ENCODE measurements at regions not wholly inside any gene's neighbourhood (a gene's known extent, or its start where the extent isn't known, plus 50 kb on each side); places are given as distances from the start of the nearest gene placed in this dataset.
"Not testable (repeated sequence)": the region's sequence is repeated elsewhere in the genome, so short reads cannot be mapped to it uniquely, and the experiment has no call there.

GRCh38 chr21:18723171-18723570, 319.6 kb upstream of the TMPRSS15 start:
- no peak for DNase-seq

- no peak for DNase-seq
Measured at GRCh38 chr21:18725653-18726052, 322.1 kb upstream of the TMPRSS15 start.

- DNase-seq, result no peak
Measured at GRCh38 chr21:18741954-18742353, 338.4 kb upstream of the TMPRSS15 start.

- DNase-seq, result no peak
Measured at GRCh38 chr21:18743531-18743930, 339.9 kb upstream of the TMPRSS15 start.

GRCh38 chr21:18744840-18745239, 341.3 kb upstream of the TMPRSS15 start:
- no peak for DNase-seq

GRCh38 chr21:18752894-18753293, 349.3 kb upstream of the TMPRSS15 start:
- not testable (repeated sequence) for DNase-seq

GRCh38 chr21:18756272-18756671, 352.7 kb upstream of the TMPRSS15 start:
- not testable (repeated sequence) for DNase-seq

- no peak for DNase-seq
Measured at GRCh38 chr21:18759267-18759666, 355.7 kb upstream of the TMPRSS15 start.

- no peak for DNase-seq
Measured at GRCh38 chr21:18759751-18760161, 356.2 kb upstream of the TMPRSS15 start.

- DNase-seq, result no peak
Measured at GRCh38 chr21:18760247-18760646, 356.7 kb upstream of the TMPRSS15 start.

GRCh38 chr21:18764720-18765119, 361.1 kb upstream of the TMPRSS15 start:
- DNase-seq, result no peak

- no peak for DNase-seq
Measured at GRCh38 chr21:18769599-18769998, 366.0 kb upstream of the TMPRSS15 start.

GRCh38 chr21:18771845-18772380, 368.3 kb upstream of the TMPRSS15 start:
- no peak for DNase-seq

GRCh38 chr21:18772404-18772803, 368.8 kb upstream of the TMPRSS15 start:
- DNase-seq, result no peak

GRCh38 chr21:18772897-18773296, 369.3 kb upstream of the TMPRSS15 start:
- DNase-seq, result no peak

GRCh38 chr21:18776936-18777335, 373.4 kb upstream of the TMPRSS15 start:
- no peak for DNase-seq

- no peak for DNase-seq
Measured at GRCh38 chr21:18782721-18783120, 379.1 kb upstream of the TMPRSS15 start.

- no peak for DNase-seq
Measured at GRCh38 chr21:18801468-18801867, 397.9 kb upstream of the TMPRSS15 start.

GRCh38 chr21:18803624-18804023, 400.0 kb upstream of the TMPRSS15 start:
- DNase-seq, result no peak

GRCh38 chr21:18810136-18810535, 406.6 kb upstream of the TMPRSS15 start:
- no peak for DNase-seq

GRCh38 chr21:18812308-18812707, 408.7 kb upstream of the TMPRSS15 start:
- DNase-seq, result no peak

GRCh38 chr21:18819507-18819906, 415.9 kb upstream of the TMPRSS15 start:
- DNase-seq, result no peak

- no peak for DNase-seq
Measured at GRCh38 chr21:18826562-18826961, 423.0 kb upstream of the TMPRSS15 start.

GRCh38 chr21:18831942-18832676, 428.5 kb upstream of the TMPRSS15 start:
- DNase-seq, result no peak

GRCh38 chr21:18832950-18833349, 429.4 kb upstream of the TMPRSS15 start:
- DNase-seq, result no peak
